Stimulated activated CD4-positive, alpha-beta T cell treated with anti-CD3 and anti-CD28 coated beads, Interleukin-1b, Interleukin-23, amount 100 ng/mL, for 48 hours (primary cell): ENCODE measurements at regions not wholly inside any gene's neighbourhood (a gene's known extent, or its start where the extent isn't known, plus 50 kb on each side); places are given as distances from the start of the nearest gene placed in this dataset.
"Not testable (repeated sequence)": the region's sequence is repeated elsewhere in the genome, so short reads cannot be mapped to it uniquely, and the experiment has no call there.

ENCODE experiments used
- DNase-seq: peaks from one replicate; pipeline ENCODE4 v3.0.0-alpha.2; 2020

DNA sequence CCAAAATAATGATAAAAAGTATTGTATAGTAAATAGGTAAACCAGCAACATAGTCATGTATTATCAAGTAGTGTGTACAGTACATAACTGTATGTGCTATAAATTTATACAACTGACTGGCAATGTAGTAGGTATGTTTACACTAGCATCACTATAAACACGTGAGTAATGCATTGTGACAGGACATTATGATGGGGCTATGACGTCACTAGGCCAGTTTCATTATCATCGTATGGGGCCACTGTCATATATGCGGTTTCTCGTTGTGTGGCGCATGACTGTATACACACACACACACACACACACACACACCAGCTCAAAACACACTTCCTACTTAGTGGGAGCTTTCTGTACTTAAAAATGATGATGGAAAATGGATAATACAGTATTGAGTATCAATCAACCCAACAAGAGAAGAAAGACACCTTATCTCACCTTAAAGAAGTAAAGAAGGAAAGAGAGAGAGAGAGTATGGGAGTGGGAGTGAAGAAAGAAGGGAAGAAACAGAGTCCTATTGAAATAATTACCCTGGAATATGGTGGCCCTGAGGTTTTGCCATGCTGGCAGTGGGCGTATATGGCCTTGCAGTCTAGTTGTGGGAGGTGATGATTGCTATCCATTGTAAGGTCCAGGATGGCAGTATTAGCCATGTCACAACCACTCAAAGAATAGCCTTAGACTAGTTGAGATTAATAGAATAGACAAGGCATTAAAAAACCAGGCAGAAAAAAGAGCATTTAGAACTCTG is 186.4 kb upstream of the ZNF521 start:
- no peak for DNase-seq

DNA sequence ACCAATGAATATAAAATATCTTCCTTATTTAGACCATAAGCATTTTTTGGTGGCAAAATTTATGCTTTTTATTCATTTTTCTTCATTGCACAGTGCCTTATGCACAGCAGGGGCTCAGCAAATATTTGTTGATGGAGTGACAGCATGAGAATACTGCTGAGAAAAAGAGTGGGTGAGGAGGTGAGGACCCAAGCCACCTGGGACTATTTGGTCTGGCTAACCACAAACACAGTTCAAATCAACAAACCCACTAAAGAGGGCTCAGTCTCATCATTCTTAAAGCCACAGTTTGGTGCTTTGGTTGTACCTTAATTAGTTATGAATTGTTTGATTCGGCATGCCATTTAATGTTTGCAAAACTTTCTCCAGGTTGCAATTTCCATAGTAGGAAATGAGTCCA is 183.5 kb upstream of the ZNF521 start:
- DNase-seq: no peak

- DNase-seq: no peak
These were observed 182.4 kb upstream of the ZNF521 start for GRCh38 chr18:25534401-25534800.

DNA sequence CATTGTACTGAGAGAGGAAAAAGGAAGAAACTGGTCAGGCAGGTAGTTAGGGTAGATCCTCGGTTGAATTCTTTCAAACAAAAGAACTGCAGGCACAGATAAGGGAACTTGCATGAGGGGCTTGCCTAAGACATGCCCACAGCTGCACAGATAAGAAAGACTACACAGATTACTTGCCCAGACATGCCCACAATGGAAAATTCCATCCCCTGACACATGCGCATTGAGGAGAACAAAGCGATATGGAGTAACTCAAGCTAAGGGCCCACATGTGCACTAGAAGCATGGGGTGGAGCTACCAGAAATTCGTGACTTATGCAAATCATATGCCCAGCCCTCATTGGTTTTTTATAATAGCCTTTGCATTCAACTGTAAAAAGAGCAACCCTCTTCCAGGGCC is 181.3 kb upstream of the ZNF521 start:
- no peak for DNase-seq

- DNase-seq: no peak
These were observed 179.2 kb upstream of the ZNF521 start for GRCh38 chr18:25531207-25531606.

DNA sequence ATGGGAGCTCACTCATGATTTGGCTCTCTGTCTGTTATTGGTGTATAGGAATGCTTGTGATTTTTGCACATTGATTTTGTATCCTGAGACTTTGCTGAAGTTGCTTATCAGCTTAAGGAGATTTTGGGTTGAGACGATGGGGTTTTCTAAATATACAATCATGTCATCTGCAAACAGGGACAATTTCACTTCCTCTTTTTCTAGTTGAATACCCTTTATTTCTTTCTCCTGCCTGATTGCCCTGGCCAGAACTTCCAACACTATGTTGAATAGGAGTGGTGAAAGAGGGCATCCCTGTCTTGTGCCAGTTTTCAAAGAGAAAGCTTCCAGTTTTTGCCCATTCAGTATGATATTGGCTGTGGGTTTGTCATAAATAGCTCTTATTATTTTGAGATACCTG is 173.8 kb upstream of the ZNF521 start:
- not testable (repeated sequence) for DNase-seq

GRCh38 chr18:25518716-25519053 is 166.7 kb upstream of the ZNF521 start:
- no peak for DNase-seq

DNA sequence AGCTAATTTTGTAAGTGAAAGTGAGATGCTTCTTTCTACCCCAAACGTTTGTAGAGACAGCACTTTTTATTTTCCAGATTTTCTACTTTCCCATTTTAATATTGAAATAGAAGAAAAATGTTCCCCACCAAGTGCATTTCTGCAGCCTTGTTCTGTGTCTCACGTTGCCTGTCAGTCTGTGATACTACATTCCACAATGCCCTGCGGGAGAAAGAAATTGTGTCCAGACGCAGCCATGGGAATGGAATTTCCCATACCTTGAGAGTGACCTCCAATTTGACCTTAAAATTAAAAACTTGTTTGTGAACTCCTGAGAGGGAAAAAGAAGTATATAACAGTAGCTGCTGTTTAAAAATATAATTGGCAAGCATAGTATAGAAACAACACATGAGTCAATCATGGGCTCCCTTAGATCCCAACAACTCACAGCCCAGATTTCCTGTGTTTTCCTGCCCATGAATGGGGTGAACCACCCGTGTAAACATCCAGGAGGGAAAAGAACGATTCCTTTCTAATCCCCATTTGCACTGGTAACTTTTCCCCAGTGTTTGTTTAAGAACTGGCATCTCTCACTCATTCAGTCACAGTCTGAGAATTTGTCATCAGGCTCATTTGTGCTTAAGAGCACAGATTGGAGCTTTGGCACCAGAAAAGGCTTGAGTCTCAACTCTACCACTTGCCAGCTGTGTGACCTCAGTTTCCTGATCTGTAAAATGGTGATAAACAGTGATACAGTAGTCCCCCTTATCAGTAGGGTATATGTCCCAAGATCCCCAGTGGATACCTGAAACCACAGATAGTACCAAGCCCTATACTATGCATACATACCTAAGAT is 166.1 kb upstream of the ZNF521 start:
- no peak for DNase-seq

DNA sequence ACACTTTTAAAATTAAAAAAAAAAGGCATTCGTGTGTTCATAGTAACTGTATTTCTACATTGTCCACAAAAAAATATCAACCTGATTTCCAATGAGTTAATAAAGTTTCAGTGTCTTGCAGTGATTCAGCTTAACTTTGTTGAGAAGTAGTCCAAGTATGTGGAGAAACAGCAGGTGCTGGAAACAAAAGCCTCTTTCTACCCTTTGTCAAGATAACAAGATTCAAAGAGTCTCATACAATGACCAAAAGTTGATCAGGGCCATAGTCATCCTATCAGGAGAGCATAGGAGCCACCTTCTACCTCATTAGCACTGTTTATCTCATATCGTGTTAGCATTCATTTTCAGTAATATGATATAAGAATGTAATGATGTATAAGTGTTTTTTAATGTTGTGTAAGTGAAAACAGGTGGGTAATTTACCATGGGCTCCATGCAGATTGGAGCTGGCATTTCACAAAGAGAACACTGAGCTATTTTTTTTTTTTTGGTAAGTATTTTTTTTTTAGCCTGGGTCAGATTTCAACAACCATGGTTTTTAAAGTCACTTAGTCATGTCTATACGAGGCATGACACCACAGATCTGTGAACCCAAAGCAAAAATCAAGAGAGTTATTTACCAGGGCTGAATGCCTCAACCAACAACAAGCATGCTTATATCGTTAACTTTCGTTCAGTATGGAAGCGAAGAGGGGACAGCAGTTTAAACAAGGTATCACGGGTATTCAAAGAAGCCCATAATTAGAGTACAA is 165.0 kb upstream of the ZNF521 start:
- DNase-seq: no peak

DNA sequence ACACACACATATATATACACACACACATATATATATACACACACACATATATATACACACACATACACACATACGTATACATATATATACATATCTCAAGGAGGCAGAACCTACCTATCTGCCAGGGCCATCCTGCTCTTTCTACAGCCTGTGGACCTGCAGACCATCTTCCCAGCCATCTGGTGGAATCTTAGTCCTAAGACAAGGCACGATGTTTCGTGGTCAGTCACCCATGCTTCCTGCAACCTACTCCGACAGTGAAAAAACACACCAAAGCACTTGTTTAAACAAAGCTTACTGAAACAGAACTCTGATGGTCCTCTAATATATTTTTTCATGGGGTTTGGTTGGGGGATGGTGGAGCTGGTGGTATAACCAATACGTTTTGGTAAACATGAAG is 164.2 kb upstream of the ZNF521 start:
- DNase-seq: no peak

- no peak for DNase-seq
These were observed 158.1 kb upstream of the ZNF521 start for GRCh38 chr18:25510096-25510495.

GRCh38 chr18:25503567-25504081 is 151.7 kb upstream of the ZNF521 start:
- DNase-seq: no peak

DNA sequence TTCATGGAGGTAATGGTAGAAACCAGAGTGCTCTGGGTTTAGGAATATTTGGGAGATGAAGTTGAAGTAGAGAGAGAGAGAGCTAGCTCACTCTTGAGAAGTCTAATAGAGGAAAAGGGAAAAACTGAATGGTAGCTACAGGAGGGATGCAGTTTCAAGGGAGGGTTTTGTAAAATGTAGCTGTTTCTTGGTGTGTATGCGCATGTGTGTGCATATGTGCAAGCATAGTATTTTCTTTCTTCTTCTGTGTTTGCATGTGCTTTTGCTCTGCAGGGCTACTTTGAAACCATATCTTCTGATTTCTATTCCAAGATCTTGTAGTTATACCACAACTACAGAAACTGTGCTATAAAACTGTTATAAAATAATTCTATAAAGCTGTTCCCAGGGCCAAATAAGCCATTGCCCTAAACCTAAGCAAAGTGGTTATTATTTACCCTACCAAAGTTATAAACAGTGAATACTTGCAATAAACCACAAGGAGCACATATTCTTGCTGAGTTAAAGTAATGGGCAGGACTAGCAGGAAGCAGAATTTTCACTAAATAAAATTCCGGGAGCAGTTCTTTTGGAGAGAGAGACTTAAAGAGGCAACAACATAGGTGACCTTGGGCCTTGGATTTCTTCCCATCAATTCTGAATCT is 145.3 kb upstream of the ZNF521 start:
- no peak for DNase-seq

GRCh38 chr18:25496544-25496943 is 144.6 kb upstream of the ZNF521 start:
- DNase-seq: no peak

DNA sequence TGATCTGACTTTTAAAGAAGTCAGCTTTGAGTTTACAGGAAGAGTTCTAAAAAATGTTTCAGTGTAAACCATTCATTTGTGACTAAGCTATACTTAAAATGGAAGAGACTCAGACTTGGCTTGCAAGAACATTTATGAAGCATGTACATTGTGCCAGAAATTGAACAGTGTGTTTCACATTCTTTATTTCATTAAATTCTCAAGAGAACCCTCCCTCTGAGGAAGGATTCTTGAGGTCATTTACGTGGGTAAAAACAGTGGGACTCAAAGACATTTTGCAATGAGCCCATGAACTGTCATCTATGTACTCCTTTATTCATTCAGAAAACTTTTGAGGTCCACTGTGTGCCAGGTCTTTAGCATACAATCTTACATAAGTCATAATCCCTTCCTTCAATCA is 143.6 kb upstream of the ZNF521 start:
- no peak for DNase-seq

GRCh38 chr18:25494888-25495287 is 142.9 kb upstream of the ZNF521 start:
- no peak for DNase-seq

DNA sequence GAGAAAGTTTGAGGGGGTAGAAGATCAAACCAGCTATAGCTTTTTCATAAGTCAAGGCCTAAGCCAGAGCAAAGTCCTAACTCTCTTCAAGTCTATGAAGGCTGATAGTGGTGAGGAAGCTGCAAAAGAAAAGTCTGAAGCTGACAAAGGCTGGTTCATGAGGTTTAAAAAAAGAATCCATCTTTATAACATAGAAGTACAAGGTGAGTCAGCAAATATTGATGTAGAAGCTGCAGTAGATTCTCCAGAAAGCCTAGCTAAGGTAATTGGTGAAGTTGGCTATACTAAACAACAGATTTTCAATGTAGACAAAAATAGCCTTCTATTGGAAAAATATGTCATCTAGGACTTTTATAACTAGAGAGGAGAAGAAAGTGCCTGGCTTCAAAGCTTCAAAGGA is 141.4 kb upstream of the ZNF521 start:
- DNase-seq: no peak

DNA sequence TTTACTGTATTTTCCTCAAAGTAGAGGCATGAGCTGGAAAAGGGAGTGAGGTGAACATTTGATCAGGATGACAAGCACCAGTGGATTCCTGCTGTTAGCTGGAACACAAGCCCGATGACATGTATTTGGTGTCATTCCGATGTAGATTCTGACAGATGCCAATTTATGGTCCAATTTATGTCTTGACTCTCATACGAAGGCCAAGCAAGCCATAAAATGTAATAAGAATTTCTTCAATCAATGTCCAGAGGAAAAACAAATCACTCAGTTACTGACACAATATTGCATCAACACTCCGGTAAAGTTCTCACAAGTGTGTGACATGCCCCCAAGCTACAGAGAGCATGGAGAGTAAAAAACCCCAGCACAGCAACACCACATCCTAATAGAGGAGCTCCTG is 138.3 kb upstream of the ZNF521 start:
- DNase-seq: no peak

DNA sequence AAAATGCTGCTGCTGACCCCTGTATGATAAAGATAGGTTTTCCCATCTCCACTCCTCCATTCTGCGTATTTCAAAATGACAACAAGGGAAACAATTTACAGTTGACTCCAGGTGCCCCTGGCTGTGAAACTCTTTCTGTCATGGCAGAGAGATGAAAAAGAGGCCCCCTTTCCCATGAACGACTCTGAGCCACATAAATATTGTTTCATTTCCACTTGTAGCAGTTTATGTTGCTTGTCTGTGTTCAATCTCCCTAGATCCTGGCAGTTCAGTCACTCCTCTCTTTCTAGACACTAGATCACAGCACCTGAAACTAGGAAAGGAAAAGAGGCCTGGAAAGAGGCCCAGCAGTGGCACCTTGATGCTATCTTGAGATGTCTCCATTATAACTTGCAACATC is 121.0 kb upstream of the ZNF521 start:
- DNase-seq: no peak

DNA sequence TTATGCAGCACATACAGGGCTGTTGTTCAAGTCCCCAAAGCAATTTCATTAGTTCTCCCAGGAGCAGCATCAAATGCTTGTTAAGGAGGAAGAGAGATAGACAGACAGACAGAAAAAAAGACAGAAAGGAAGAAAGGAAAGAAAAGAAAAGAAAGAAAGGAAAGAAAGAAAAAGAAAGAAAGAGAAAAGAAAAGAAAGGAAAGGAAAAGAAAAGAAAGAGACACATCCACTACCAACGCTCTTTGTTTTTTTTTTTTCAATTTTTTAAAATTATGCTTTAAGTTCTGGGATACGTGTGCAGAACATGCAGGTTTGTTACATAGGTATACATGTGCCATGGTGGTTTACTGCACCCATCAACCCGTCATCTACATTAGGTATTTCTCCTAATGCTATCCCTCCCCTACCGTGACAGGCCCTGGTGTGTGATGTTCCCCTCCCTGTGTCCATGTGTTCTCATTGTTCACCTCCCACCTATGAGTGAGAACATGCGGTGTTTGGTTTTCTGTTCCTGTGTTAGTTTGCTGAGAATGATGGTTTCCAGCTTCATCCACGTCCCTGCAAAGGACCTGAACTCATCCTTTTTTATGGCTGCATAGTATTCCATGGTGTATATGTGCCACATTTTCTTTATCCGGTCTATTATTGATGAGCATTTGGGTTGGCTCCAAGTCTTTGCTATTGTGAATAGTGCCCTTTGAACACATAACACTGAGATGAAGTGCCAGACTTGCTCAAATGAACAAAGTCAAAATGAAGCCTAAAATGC is 119.0 kb upstream of the ZNF521 start:
- not testable (repeated sequence) for DNase-seq

GRCh38 chr18:25470062-25470461 is 118.1 kb upstream of the ZNF521 start:
- no peak for DNase-seq

GRCh38 chr18:25469489-25469888 is 117.5 kb upstream of the ZNF521 start:
- DNase-seq: no peak
